DND-41 (cell line): ENCODE measurements at regions not wholly inside any gene's neighbourhood (a gene's known extent, or its start where the extent isn't known, plus 50 kb on each side); places are given as distances from the start of the nearest gene placed in this dataset.

Experiments
- ATAC-seq: fragments of 200-7000 bp; cut with Tn5 transposase; 3 replicates; pipeline ENCODE4 v1.9.1; 2021; ENCODE audit warnings: low read depth; ENCODE audit not compliant: insufficient read depth
- DNase-seq: peaks from one replicate; pipeline ENCODE4 v3.0.0-alpha.2; 2020
- H2AFZ ChIP-seq: 2 replicates; pipeline ENCODE4 v1.6.0; 2012; ENCODE audit warnings: low read depth, low read length
- H3K27ac ChIP-seq: 2 replicates; pipeline ENCODE4 v1.5.1; 2012; ENCODE audit warnings: low read length, inconsistent platforms
- H3K27me3 ChIP-seq: fragments of 200-600 bp; sonication (generic); 2 replicates; pipeline ENCODE4 v1.6.0; 2012; ENCODE audit warnings: low read length, mild to moderate bottlenecking, inconsistent platforms; ENCODE audit not compliant: insufficient read depth, poor library complexity
- H3K36me3 ChIP-seq: 2 replicates; pipeline ENCODE4 v1.5.1; 2012; ENCODE audit warnings: low read length, inconsistent platforms; ENCODE audit not compliant: insufficient read depth
- H3K4me1 ChIP-seq: 2 replicates; pipeline ENCODE4 v1.5.1; 2012; ENCODE audit warnings: mild to moderate bottlenecking, low read length; ENCODE audit not compliant: insufficient read depth
- H3K4me2 ChIP-seq: 2 replicates; pipeline ENCODE4 v1.6.0; 2012; ENCODE audit warnings: mild to moderate bottlenecking, moderate library complexity, low read length, inconsistent platforms; ENCODE audit not compliant: insufficient read depth
- H3K4me3 ChIP-seq, 2 experiments: fragments of 200-600 bp in 1 of 2; shearing (Covaris generic) in 1 of 2; 2 replicates each; pipeline ENCODE4 v1.5.1; 2012 to 2016; ENCODE audit warnings: inconsistent platforms in 2 of 2, low read length in 2 of 2, mild to moderate bottlenecking in 2 of 2, low read depth in 1 of 2, moderate library complexity in 1 of 2
- H3K79me2 ChIP-seq: 2 replicates; pipeline ENCODE4 v1.6.0; 2012; ENCODE audit warnings: low read length, inconsistent platforms; ENCODE audit not compliant: insufficient read depth
- H3K9ac ChIP-seq: 2 replicates; pipeline ENCODE4 v1.6.0; 2012; ENCODE audit warnings: low read depth, mild to moderate bottlenecking, inconsistent platforms, low read length, moderate library complexity
- H3K9me3 ChIP-seq: 2 replicates; pipeline ENCODE4 v1.5.1; 2012; ENCODE audit warnings: low read length, moderate library complexity, mild to moderate bottlenecking, inconsistent platforms; ENCODE audit not compliant: insufficient read depth, severe bottlenecking
- H4K20me1 ChIP-seq: 2 replicates; pipeline ENCODE4 v1.6.0; 2012; ENCODE audit warnings: low read length; ENCODE audit not compliant: insufficient read depth
- CTCF ChIP-seq: IDR thresholded peaks from 2 replicates; pipeline ENCODE4 v1.5.1; 2012; ENCODE audit warnings: borderline replicate concordance, low read length, moderate library complexity, mild to moderate bottlenecking; ENCODE audit not compliant: poor library complexity, severe bottlenecking; ENCODE audit errors: extremely low read depth
- EZH2 ChIP-seq: IDR thresholded peaks from 3 replicates; pipeline ENCODE4 v1.6.1; 2012; ENCODE audit warnings: borderline replicate concordance, low read depth, mild to moderate bottlenecking, moderate library complexity, low read length, inconsistent platforms; ENCODE audit not compliant: severe bottlenecking

GRCh38 chr9:79799691-79800335 is 228.0 kb downstream of the TLE4 start:
- Histone ChIP-seq H3K79me2 (no peaks in the 10 kb centered on the region), H4K20me1 (no peaks in the 10 kb centered on the region), H3K9me3 (no peaks in the 10 kb centered on the region), H3K4me1 (no peaks in the 10 kb centered on the region), H3K27ac (no peak overlapping the region), H3K27me3 (no peaks in the 10 kb centered on the region), H3K36me3 (no peaks in the 10 kb centered on the region), H3K9ac (no peak overlapping the region), H3K4me2 (no peak overlapping the region), H3K4me3 (no peak overlapping the region), H2AFZ (no peak overlapping the region)
- no peak for ATAC-seq
- no peak for DNase-seq
- TF ChIP-seq EZH2 (no peak), CTCF (no peak)

GRCh38 chr9:79798450-79798849 is 226.7 kb downstream of the TLE4 start:
- no peaks in the 10 kb centered on the region for H3K9me3 ChIP-seq
- H3K27me3 ChIP-seq: no peaks in the 10 kb centered on the region
- no peaks in the 10 kb centered on the region for H4K20me1 ChIP-seq
- TF ChIP-seq CTCF (no peak), EZH2 (no peak)
- no peak overlapping the region for H3K4me3 ChIP-seq
- no peak overlapping the region for H3K4me2 ChIP-seq
- H3K79me2 ChIP-seq: no peaks in the 10 kb centered on the region
- no peak overlapping the region for H3K9ac ChIP-seq
- H3K4me1 ChIP-seq: no peaks in the 10 kb centered on the region
- ATAC-seq (no peak), DNase-seq (no peak)
- H3K27ac ChIP-seq: no peak overlapping the region
- H2AFZ ChIP-seq: no peak overlapping the region
- H3K36me3 ChIP-seq: no peaks in the 10 kb centered on the region

DNA sequence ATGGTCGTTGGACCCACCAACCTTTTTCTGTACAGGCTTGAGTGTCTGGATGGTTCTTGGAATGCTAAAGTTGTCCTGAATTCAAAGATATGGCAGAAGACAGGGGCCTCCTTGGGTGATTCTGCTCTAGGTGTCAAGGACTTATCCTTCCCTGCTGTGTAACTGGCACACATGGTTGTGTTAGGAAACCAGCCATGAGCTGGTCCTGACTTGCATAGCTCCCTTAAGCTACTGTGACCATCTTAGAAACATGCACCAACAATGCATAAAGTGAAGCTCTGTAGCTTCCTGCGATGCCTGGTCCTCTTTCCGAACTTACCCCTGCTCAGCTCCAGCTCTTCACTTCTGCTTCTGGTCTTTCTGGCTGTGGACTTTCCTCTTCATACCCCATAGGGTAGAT is 224.6 kb downstream of the TLE4 start:
- Histone ChIP-seq H3K27ac (no peak overlapping the region), H3K79me2 (no peaks in the 10 kb centered on the region), H3K9ac (no peak overlapping the region), H3K27me3 (no peaks in the 10 kb centered on the region), H3K9me3 (no peaks in the 10 kb centered on the region), H3K36me3 (no peaks in the 10 kb centered on the region), H3K4me2 (no peak overlapping the region), H3K4me1 (no peaks in the 10 kb centered on the region), H2AFZ (no peak overlapping the region), H3K4me3 (no peak overlapping the region), H4K20me1 (no peaks in the 10 kb centered on the region)
- ATAC-seq: no peak
- no peak for DNase-seq
- TF ChIP-seq EZH2 (no peak), CTCF (no peak)
